BLaER1 (cell line): ENCODE measurements at regions not wholly inside any gene's neighbourhood (a gene's known extent, or its start where the extent isn't known, plus 50 kb on each side); places are given as distances from the start of the nearest gene placed in this dataset.
A peak's percentile ranks its signal among the peaks of the same experiment; 100 is the strongest.

Experiments
- H3K27ac ChIP-seq: shearing (Covaris generic); formaldehyde crosslinking; 2 replicates; pipeline ENCODE4 v1.8.1; 2022
- H3K27me3 ChIP-seq: shearing (Covaris generic); formaldehyde crosslinking; 2 replicates; pipeline ENCODE4 v1.8.1; 2022
- H3K36me3 ChIP-seq: shearing (Covaris generic); formaldehyde crosslinking; 2 replicates; pipeline ENCODE4 v1.8.1; 2022
- H3K4me1 ChIP-seq: shearing (Covaris generic); formaldehyde crosslinking; 2 replicates; pipeline ENCODE4 v1.8.1; 2022
- H3K4me2 ChIP-seq: shearing (Covaris generic); formaldehyde crosslinking; 2 replicates; pipeline ENCODE4 v1.8.1; 2022
- H3K4me3 ChIP-seq: shearing (Covaris generic); formaldehyde crosslinking; 2 replicates; pipeline ENCODE4 v1.8.1; 2022
- H3K9ac ChIP-seq: shearing (Covaris generic); formaldehyde crosslinking; 2 replicates; pipeline ENCODE4 v1.8.1; 2022
- H3K9me3 ChIP-seq: shearing (Covaris generic); formaldehyde crosslinking; 2 replicates; pipeline ENCODE4 v1.8.1; 2022
- H4K20me1 ChIP-seq: shearing (Covaris generic); formaldehyde crosslinking; 2 replicates; pipeline ENCODE4 v1.8.1; 2022
- Cebpa-rat ChIP-seq: shearing (Covaris generic); IDR thresholded peaks from 2 replicates; pipeline ENCODE4 v1.8.1; 2022

- Histone ChIP-seq H4K20me1 (peaks cover 16% of the 10 kb centered on the region), H3K36me3 (no peaks in the 10 kb centered on the region), H3K27ac (peak overlapping the region; percentile 51; the same call in 1 of the 2 replicates), H3K9me3 (peaks cover 3% of the 10 kb centered on the region; the same call in 1 of the 2 replicates), H3K4me1 (peaks cover 67% of the 10 kb centered on the region), H3K27me3 (peaks cover 35% of the 10 kb centered on the region), H3K4me2 (peak overlapping the region; percentile 86), H3K9ac (no peak overlapping the region), H3K4me3 (no peak overlapping the region; the same call in 1 of the 2 replicates)
- no peak for TF ChIP-seq Cebpa-rat
These were observed 131.0 kb downstream of the RPLP1 start for GRCh38 chr15:69583626-69584025.

- no peak overlapping the region for H3K27ac ChIP-seq
- peaks cover 24% of the 10 kb centered on the region for H3K27me3 ChIP-seq
- no peak overlapping the region for H3K9ac ChIP-seq
- no peaks in the 10 kb centered on the region for H3K36me3 ChIP-seq
- H3K4me1 ChIP-seq: peaks cover 59% of the 10 kb centered on the region
- H3K9me3 ChIP-seq: no peaks in the 10 kb centered on the region
- no peak for TF ChIP-seq Cebpa-rat
- peak overlapping the region; percentile 86 for H3K4me2 ChIP-seq
- peaks cover 16% of the 10 kb centered on the region for H4K20me1 ChIP-seq
- no peak overlapping the region for H3K4me3 ChIP-seq
These were observed 133.3 kb downstream of the RPLP1 start for GRCh38 chr15:69585937-69586336.

DNA sequence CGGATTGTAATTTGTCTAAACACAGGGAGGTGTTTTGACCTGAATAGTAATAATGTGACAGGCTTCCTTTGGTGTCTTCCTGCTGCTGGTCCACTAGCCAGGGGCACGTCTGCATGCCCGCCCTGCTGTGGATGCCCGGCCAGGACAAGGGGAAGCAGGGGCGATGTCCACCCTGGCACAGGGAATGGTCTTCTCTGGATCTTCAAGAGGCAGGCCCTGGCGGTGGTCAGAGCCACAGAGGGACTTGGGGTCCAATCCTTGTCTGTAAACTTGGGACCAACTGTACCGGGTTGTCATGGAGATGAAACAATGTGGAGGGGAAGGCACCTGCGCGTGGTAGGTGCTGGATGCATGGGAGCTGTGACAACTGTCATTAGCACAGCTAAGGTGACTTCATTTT lies 134.1 kb downstream of the RPLP1 start:
- Histone ChIP-seq H3K9me3 (no peaks in the 10 kb centered on the region), H3K4me2 (peak overlapping the region; percentile 86), H3K36me3 (no peaks in the 10 kb centered on the region), H3K4me3 (no peak overlapping the region), H3K27ac (no peak overlapping the region), H3K27me3 (peaks cover 20% of the 10 kb centered on the region), H3K4me1 (peaks cover 58% of the 10 kb centered on the region), H4K20me1 (peaks cover 16% of the 10 kb centered on the region), H3K9ac (no peak overlapping the region)
- no peak for TF ChIP-seq Cebpa-rat

GRCh38 chr15:69587723-69588426 lies 135.3 kb downstream of the RPLP1 start:
- H4K20me1 ChIP-seq: peaks cover 16% of the 10 kb centered on the region
- H3K27me3 ChIP-seq: peaks cover 20% of the 10 kb centered on the region
- no peak overlapping the region for H3K4me3 ChIP-seq
- H3K27ac ChIP-seq: no peak overlapping the region
- peaks cover 46% of the 10 kb centered on the region for H3K4me1 ChIP-seq
- no peak for TF ChIP-seq Cebpa-rat
- no peaks in the 10 kb centered on the region for H3K36me3 ChIP-seq
- no peak overlapping the region for H3K9ac ChIP-seq
- peak overlapping the region; percentile 86 for H3K4me2 ChIP-seq
- H3K9me3 ChIP-seq: no peaks in the 10 kb centered on the region

GRCh38 chr15:69590201-69590710 lies 137.6 kb downstream of the RPLP1 start:
- H4K20me1 ChIP-seq: peaks cover 6% of the 10 kb centered on the region; the same call in 1 of the 2 replicates
- no peaks in the 10 kb centered on the region for H3K36me3 ChIP-seq
- peaks cover 33% of the 10 kb centered on the region for H3K4me1 ChIP-seq
- H3K27ac ChIP-seq: no peak overlapping the region
- no peak overlapping the region for H3K4me2 ChIP-seq
- no peaks in the 10 kb centered on the region for H3K9me3 ChIP-seq
- no peak overlapping the region for H3K4me3 ChIP-seq
- H3K27me3 ChIP-seq: peaks cover 20% of the 10 kb centered on the region
- TF ChIP-seq Cebpa-rat: no peak
- no peak overlapping the region for H3K9ac ChIP-seq

DNA sequence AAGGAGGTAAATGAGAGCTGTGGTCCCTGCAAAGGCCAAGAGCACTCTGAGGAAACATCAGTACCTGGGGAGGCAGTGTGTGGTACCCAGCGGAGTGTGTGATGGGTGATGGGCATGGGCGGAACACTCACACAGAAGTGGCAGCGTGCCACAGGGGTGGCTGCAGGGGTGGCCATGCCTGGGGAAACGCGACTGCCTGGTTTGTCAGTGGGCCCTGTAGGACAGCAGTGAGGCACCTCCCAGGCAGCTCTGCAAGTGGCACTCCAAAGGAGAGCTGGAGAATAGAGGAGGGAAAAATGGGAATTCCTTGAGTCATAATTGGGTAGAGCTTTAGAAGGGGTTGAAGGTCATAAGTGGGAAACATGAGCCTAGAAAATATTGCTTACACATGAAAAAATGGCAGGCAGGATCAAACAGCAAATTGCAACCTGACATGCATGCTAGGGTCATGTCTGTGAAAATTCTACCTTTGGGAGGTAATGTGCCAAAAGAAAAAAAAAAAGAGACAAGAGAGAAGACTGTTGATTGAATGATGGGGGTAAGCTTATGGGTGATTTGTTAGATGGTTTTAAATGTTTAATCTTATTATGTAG lies 138.4 kb downstream of the RPLP1 start:
- Histone ChIP-seq H3K27me3 (peaks cover 15% of the 10 kb centered on the region), H3K4me2 (no peak overlapping the region), H3K27ac (no peak overlapping the region), H3K9ac (no peak overlapping the region), H3K4me1 (peaks cover 33% of the 10 kb centered on the region), H4K20me1 (peaks cover 6% of the 10 kb centered on the region; the same call in 1 of the 2 replicates), H3K4me3 (no peak overlapping the region), H3K9me3 (no peaks in the 10 kb centered on the region), H3K36me3 (no peaks in the 10 kb centered on the region)
- TF ChIP-seq Cebpa-rat: no peak

- H3K9me3 ChIP-seq: no peaks in the 10 kb centered on the region
- no peak overlapping the region for H3K4me3 ChIP-seq
- H3K27me3 ChIP-seq: peaks cover 15% of the 10 kb centered on the region
These were observed 139.4 kb downstream of the RPLP1 start for GRCh38 chr15:69591905-69592508.

GRCh38 chr15:69592954-69593353 lies 140.3 kb downstream of the RPLP1 start:
- TF ChIP-seq Cebpa-rat: no peak
- H3K36me3 ChIP-seq: no peaks in the 10 kb centered on the region
- peaks cover 5% of the 10 kb centered on the region for H3K27me3 ChIP-seq
- no peaks in the 10 kb centered on the region for H3K9me3 ChIP-seq
- H3K4me2 ChIP-seq: no peak overlapping the region
- no peak overlapping the region for H3K9ac ChIP-seq
- H3K4me1 ChIP-seq: peaks cover 19% of the 10 kb centered on the region
- H3K27ac ChIP-seq: no peak overlapping the region
- H3K4me3 ChIP-seq: no peak overlapping the region
- H4K20me1 ChIP-seq: no peaks in the 10 kb centered on the region

More at GRCh38 chr15:69591905-69592508, 139.4 kb downstream of the RPLP1 start:
- no peak for TF ChIP-seq Cebpa-rat
- H3K4me1 ChIP-seq: peaks cover 24% of the 10 kb centered on the region
- peaks cover 6% of the 10 kb centered on the region; the same call in 1 of the 2 replicates for H4K20me1 ChIP-seq
- H3K4me2 ChIP-seq: no peak overlapping the region
- no peaks in the 10 kb centered on the region for H3K36me3 ChIP-seq
- no peak overlapping the region for H3K9ac ChIP-seq
- no peak overlapping the region for H3K27ac ChIP-seq

DNA sequence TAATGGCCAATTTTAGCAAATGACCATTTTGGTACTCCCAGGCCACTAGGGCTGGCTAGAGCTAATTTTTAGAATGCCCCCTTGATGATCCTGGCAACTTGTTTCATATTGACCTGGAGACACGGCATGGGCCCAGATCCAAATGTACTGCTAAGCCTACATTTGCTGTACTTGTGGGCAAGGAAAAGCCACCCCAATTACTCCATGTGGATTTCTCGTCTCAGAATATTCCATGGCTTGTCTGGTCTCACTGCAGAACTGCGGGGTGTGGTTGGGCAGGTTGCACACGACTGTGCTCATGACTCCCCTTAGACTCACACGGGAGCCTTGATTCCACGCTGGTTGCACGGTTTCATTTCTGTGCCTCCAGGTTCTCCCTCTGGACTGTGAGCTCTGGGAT lies 140.9 kb downstream of the RPLP1 start:
- H3K27me3 ChIP-seq: no peaks in the 10 kb centered on the region
- H3K4me3 ChIP-seq: no peak overlapping the region
- no peak for TF ChIP-seq Cebpa-rat
- H3K9me3 ChIP-seq: no peaks in the 10 kb centered on the region
- H4K20me1 ChIP-seq: no peaks in the 10 kb centered on the region
- peaks cover 19% of the 10 kb centered on the region for H3K4me1 ChIP-seq
- H3K36me3 ChIP-seq: no peaks in the 10 kb centered on the region
- no peak overlapping the region for H3K27ac ChIP-seq
- H3K9ac ChIP-seq: no peak overlapping the region
- H3K4me2 ChIP-seq: no peak overlapping the region
